Kidney (tissue), 13 donors: ENCODE measurements at regions not wholly inside any gene's neighbourhood (a gene's known extent, or its start where the extent isn't known, plus 50 kb on each side); places are given as distances from the start of the nearest gene placed in this dataset.
"Not testable (repeated sequence)": the region's sequence is repeated elsewhere in the genome, so short reads cannot be mapped to it uniquely, and the experiment has no call there.

Experiments
- DNase-seq, 5 donors: peaks; one replicate each; pipeline ENCODE4 v3.0.0-alpha.2; 2013 to 2020
- FAIRE-seq: peaks from 2 replicates; lab custom pipeline; 2012; peaks lifted over from hg19 to GRCh38; lab: Jason Lieb, UNC
- H3K27ac ChIP-seq, 2 donors: one replicate each; pipeline ENCODE4 v1.7.0; 2013; ENCODE audit warnings: low read depth in 2 of 2, low read length in 2 of 2, inconsistent platforms in 1 of 2
- H3K27me3 ChIP-seq: one replicate; pipeline ENCODE4 v1.7.1; 2013; ENCODE audit warnings: low read length, inconsistent platforms; ENCODE audit not compliant: control insufficient read depth, insufficient read depth
- H3K36me3 ChIP-seq, 3 donors: one replicate each; pipeline versions ENCODE4 v1.7.0 to v1.7.1; 2013; ENCODE audit warnings: low read length in 3 of 3, control low read depth in 1 of 3, inconsistent platforms in 1 of 3; ENCODE audit not compliant: insufficient read depth in 3 of 3, control insufficient read depth in 2 of 3
- H3K4me1 ChIP-seq, 3 donors: one replicate each; pipeline versions ENCODE4 v1.7.0 to v1.7.1; 2013; ENCODE audit warnings: low read length in 3 of 3, inconsistent platforms in 1 of 3, low read depth in 1 of 3; ENCODE audit not compliant: control insufficient read depth in 2 of 3, insufficient read depth in 2 of 3
- H3K4me3 ChIP-seq, 3 donors: one replicate each; pipeline versions ENCODE4 v1.7.0 to v1.8.1; 2013; ENCODE audit warnings: low read length in 3 of 3, control low read depth in 1 of 3, inconsistent platforms in 1 of 3
- H3K9ac ChIP-seq, 3 donors: one replicate each; pipeline versions ENCODE4 v1.7.0 to v1.7.1; 2013; ENCODE audit warnings: low read length in 3 of 3, control low read depth in 1 of 3, inconsistent platforms in 1 of 3
- H3K9me3 ChIP-seq, 3 donors: one replicate each; pipeline versions ENCODE4 v1.7.0 to v1.7.1; 2013; ENCODE audit warnings: low read length in 3 of 3, control low read depth in 1 of 3, inconsistent platforms in 1 of 3; ENCODE audit not compliant: control insufficient read depth in 2 of 3, insufficient read depth in 1 of 3
- CTCF ChIP-seq: IDR thresholded peaks from 3 replicates; pipeline ENCODE4 v1.5.1; 2012; ENCODE audit warnings: mild to moderate bottlenecking, moderate library complexity, borderline replicate concordance; ENCODE audit not compliant: insufficient read depth; ENCODE audit errors: extremely low read depth
- intact Hi-C: fragments of 100-400 bp; cut with DNase I; formaldehyde crosslinking; loops from one replicate; pipeline ENCODE4 v1.11.1; 2022
- donor health status: control.
- donor health status: control.
- donor health status: control.
- donor health status: control.
- donor health status: control.
- donor health status: DM: yes; HTN: yes; CAD: no.
- donor health status: Normal renal cell carcinoma (clear cell type).

GRCh38 chr1:218931324-218931723 is 242.4 kb upstream of the LYPLAL1 start:
- Histone ChIP-seq H3K9me3 (peaks cover 0 to 2% (median 0%) of the 10 kb centered on the region in 3 donors), H3K4me3 (no peak overlapping the region), H3K36me3 (no peaks in the 10 kb centered on the region), H3K27ac (no peak overlapping the region), H3K9ac (no peak overlapping the region), H3K27me3 (no peaks in the 10 kb centered on the region), H3K4me1 (no peaks in the 10 kb centered on the region)
- FAIRE-seq (no peak), DNase-seq (no peak)
- intact Hi-C loops, result no loop called here
- no peak for TF ChIP-seq CTCF

GRCh38 chr1:218933513-218933912 is 240.2 kb upstream of the LYPLAL1 start:
- Histone ChIP-seq H3K9me3 (peaks cover 0 to 4% (median 0%) of the 10 kb centered on the region in 3 donors), H3K36me3 (no peaks in the 10 kb centered on the region), H3K27me3 (no peaks in the 10 kb centered on the region), H3K4me1 (no peaks in the 10 kb centered on the region), H3K27ac (no peak overlapping the region), H3K4me3 (no peak overlapping the region), H3K9ac (no peak overlapping the region)
- no peak for TF ChIP-seq CTCF
- intact Hi-C loops, result no loop called here
- FAIRE-seq, result no peak
- no peak for DNase-seq

GRCh38 chr1:218935408-218935807 is 238.3 kb upstream of the LYPLAL1 start:
- H3K27ac ChIP-seq, DNase-seq, H3K27me3 ChIP-seq, H3K36me3 ChIP-seq, H3K4me3 ChIP-seq, FAIRE-seq, H3K4me1 ChIP-seq, H3K9ac ChIP-seq, intact Hi-C loops, H3K9me3 ChIP-seq: not testable (repeated sequence)

GRCh38 chr1:218938259-218938658 is 235.4 kb upstream of the LYPLAL1 start:
- Histone ChIP-seq H3K27me3 (no peaks in the 10 kb centered on the region), H3K36me3 (no peaks in the 10 kb centered on the region), H3K4me1 (no peaks in the 10 kb centered on the region), H3K9me3 (peaks cover 0 to 12% (median 0%) of the 10 kb centered on the region in 3 donors), H3K9ac (no peak overlapping the region), H3K27ac (no peak overlapping the region), H3K4me3 (no peak overlapping the region)
- no peak for TF ChIP-seq CTCF
- FAIRE-seq, result no peak
- DNase-seq, result no peak
- intact Hi-C loops, result no loop called here
